Liver (tissue), 7 donors: ENCODE measurements at regions not wholly inside any gene's neighbourhood (a gene's known extent, or its start where the extent isn't known, plus 50 kb on each side); places are given as distances from the start of the nearest gene placed in this dataset.
A peak's percentile ranks its signal among the peaks of the same experiment; 100 is the strongest.

Source experiments
- DNase-seq: peaks from one replicate; pipeline ENCODE4 v3.0.0-alpha.2; 2017; ENCODE audit warnings: low spot score
- H3K27ac ChIP-seq, 2 donors: one replicate each; pipeline ENCODE4 v1.7.0; 2013; ENCODE audit warnings: inconsistent platforms in 2 of 2, low read length in 2 of 2, control low read depth in 1 of 2, low read depth in 1 of 2, mild to moderate bottlenecking in 1 of 2
- H3K27me3 ChIP-seq, 4 donors: one replicate each; pipeline versions ENCODE4 v1.6.1 to v1.7.0; 2013; ENCODE audit warnings: low read length in 3 of 4, inconsistent platforms in 1 of 4, mild to moderate bottlenecking in 1 of 4, moderate library complexity in 1 of 4; ENCODE audit not compliant: control insufficient read depth in 4 of 4, insufficient read depth in 4 of 4
- H3K36me3 ChIP-seq, 4 donors: one replicate each; pipeline versions ENCODE4 v1.6.1 to v1.7.0; 2013; ENCODE audit warnings: low read length in 3 of 4, mild to moderate bottlenecking in 3 of 4, low read depth in 1 of 4, moderate library complexity in 1 of 4; ENCODE audit not compliant: control insufficient read depth in 4 of 4, insufficient read depth in 3 of 4
- H3K4me1 ChIP-seq, 4 donors: one replicate each; pipeline versions ENCODE4 v1.6.1 to v1.7.0; 2013; ENCODE audit warnings: low read length in 3 of 4, mild to moderate bottlenecking in 3 of 4, moderate library complexity in 1 of 4; ENCODE audit not compliant: control insufficient read depth in 4 of 4, insufficient read depth in 4 of 4
- H3K4me3 ChIP-seq, 3 donors: one replicate each; pipeline versions ENCODE4 v1.6.1 to v1.7.0; 2013; ENCODE audit warnings: low read length in 3 of 3, control low read depth in 1 of 3, low read depth in 1 of 3, mild to moderate bottlenecking in 1 of 3
- H3K9ac ChIP-seq, 2 donors: one replicate each; pipeline ENCODE4 v1.7.0; 2013; ENCODE audit warnings: low read length in 2 of 2, mild to moderate bottlenecking in 2 of 2, moderate library complexity in 2 of 2, control low read depth in 1 of 2, low read depth in 1 of 2
- H3K9me3 ChIP-seq, 4 donors: one replicate each; pipeline versions ENCODE4 v1.6.1 to v1.7.0; 2013; ENCODE audit warnings: low read length in 3 of 4; ENCODE audit not compliant: control insufficient read depth in 4 of 4
- EGR1 ChIP-seq, 2 donors: IDR thresholded peaks; 2 replicates each; pipeline ENCODE4 v1.6.1; 2016 to 2018; ENCODE audit warnings: antibody characterized with exemption in 2 of 2, low read depth in 2 of 2
- HNF4G ChIP-seq: IDR thresholded peaks from 2 replicates; pipeline ENCODE4 v1.6.1; 2016; ENCODE audit warnings: antibody characterized with exemption
- JUND ChIP-seq, 2 donors: IDR thresholded peaks; 2 replicates each; pipeline ENCODE4 v1.6.1; 2016; ENCODE audit warnings: antibody characterized with exemption in 2 of 2
- RAD21 ChIP-seq, 2 donors: IDR thresholded peaks; 2 replicates each; pipeline ENCODE4 v1.6.1; 2016; ENCODE audit warnings: antibody characterized with exemption in 2 of 2, mild to moderate bottlenecking in 2 of 2
- RXRA ChIP-seq, 2 donors: IDR thresholded peaks; 2 replicates each; pipeline ENCODE4 v1.6.1; 2017 to 2018; ENCODE audit warnings: antibody characterized with exemption in 2 of 2, mild to moderate bottlenecking in 1 of 2
- SP1 ChIP-seq: IDR thresholded peaks from 2 replicates; pipeline ENCODE4 v1.6.1; 2018; ENCODE audit warnings: antibody characterized with exemption, mild to moderate bottlenecking
- TAF1 ChIP-seq: conservative IDR thresholded peaks from 2 replicates; pipeline ENCODE4 v1.6.1; 2016; ENCODE audit warnings: antibody characterized with exemption, mild to moderate bottlenecking
- YY1 ChIP-seq: IDR thresholded peaks from 2 replicates; pipeline ENCODE4 v1.6.1; 2016; ENCODE audit warnings: antibody characterized with exemption, mild to moderate bottlenecking
- WGBS: extraction: QIAGEN DNeasy Blood & Tissue Kit; methylation state at CpG from one replicate; pipeline ENCODE4 v1.1.7; 2013; 5-methylcytosine and 5-hydroxymethylcytosine counted together
- TF ChIP-seq, protein P1 (sequence below): IDR thresholded peaks from 2 replicates; pipeline ENCODE4 v1.6.1; 2016; ENCODE audit warnings: antibody characterized with exemption
- TF ChIP-seq, protein P2 (sequence below): IDR thresholded peaks from 2 replicates; pipeline ENCODE4 v1.6.1; 2016; ENCODE audit warnings: antibody characterized with exemption
- TF ChIP-seq, protein P3 (sequence below): IDR thresholded peaks from 2 replicates; pipeline ENCODE4 v1.6.1; 2016; ENCODE audit warnings: antibody characterized with exemption, mild to moderate bottlenecking
- donor health status: healthy.
- donor health status: healthy.
- donor health status: healthy.
- donor health status: healthy.

DNA sequence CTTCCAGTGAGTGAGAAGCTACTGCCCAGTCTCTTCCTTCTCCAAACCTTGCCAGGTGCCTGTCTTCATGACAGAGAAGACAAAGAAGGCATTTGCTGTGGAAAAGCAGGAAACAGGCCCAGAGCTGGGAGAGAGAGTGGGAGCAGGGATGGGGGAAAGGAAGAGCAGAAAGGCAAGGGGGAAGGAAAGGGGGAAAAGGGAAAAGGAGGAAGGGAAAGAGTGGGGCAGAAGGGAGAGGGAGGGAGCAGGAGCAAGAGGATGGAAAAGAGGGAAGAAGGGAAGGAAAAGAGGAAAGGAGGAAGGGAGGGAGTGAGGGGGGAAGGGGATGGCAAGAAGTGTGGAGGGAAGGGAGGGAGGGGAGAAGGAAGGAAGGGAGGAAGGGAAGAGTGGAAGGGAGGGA, 121.2 kb upstream of the LINGO1 start:
- TF ChIP-seq, protein P1, sequence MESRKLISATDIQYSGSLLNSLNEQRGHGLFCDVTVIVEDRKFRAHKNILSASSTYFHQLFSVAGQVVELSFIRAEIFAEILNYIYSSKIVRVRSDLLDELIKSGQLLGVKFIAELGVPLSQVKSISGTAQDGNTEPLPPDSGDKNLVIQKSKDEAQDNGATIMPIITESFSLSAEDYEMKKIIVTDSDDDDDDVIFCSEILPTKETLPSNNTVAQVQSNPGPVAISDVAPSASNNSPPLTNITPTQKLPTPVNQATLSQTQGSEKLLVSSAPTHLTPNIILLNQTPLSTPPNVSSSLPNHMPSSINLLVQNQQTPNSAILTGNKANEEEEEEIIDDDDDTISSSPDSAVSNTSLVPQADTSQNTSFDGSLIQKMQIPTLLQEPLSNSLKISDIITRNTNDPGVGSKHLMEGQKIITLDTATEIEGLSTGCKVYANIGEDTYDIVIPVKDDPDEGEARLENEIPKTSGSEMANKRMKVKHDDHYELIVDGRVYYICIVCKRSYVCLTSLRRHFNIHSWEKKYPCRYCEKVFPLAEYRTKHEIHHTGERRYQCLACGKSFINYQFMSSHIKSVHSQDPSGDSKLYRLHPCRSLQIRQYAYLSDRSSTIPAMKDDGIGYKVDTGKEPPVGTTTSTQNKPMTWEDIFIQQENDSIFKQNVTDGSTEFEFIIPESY, result no peak
- no peak for TF ChIP-seq HNF4G
- TF ChIP-seq TAF1, result no peak
- TF ChIP-seq, protein P2, sequence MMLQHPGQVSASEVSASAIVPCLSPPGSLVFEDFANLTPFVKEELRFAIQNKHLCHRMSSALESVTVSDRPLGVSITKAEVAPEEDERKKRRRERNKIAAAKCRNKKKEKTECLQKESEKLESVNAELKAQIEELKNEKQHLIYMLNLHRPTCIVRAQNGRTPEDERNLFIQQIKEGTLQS, result no peak
- TF ChIP-seq, protein P3, sequence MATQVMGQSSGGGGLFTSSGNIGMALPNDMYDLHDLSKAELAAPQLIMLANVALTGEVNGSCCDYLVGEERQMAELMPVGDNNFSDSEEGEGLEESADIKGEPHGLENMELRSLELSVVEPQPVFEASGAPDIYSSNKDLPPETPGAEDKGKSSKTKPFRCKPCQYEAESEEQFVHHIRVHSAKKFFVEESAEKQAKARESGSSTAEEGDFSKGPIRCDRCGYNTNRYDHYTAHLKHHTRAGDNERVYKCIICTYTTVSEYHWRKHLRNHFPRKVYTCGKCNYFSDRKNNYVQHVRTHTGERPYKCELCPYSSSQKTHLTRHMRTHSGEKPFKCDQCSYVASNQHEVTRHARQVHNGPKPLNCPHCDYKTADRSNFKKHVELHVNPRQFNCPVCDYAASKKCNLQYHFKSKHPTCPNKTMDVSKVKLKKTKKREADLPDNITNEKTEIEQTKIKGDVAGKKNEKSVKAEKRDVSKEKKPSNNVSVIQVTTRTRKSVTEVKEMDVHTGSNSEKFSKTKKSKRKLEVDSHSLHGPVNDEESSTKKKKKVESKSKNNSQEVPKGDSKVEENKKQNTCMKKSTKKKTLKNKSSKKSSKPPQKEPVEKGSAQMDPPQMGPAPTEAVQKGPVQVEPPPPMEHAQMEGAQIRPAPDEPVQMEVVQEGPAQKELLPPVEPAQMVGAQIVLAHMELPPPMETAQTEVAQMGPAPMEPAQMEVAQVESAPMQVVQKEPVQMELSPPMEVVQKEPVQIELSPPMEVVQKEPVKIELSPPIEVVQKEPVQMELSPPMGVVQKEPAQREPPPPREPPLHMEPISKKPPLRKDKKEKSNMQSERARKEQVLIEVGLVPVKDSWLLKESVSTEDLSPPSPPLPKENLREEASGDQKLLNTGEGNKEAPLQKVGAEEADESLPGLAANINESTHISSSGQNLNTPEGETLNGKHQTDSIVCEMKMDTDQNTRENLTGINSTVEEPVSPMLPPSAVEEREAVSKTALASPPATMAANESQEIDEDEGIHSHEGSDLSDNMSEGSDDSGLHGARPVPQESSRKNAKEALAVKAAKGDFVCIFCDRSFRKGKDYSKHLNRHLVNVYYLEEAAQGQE, result no peak
- TF ChIP-seq JUND (IDR thresholded peaks at IDR 0.05), result no peak
- Histone ChIP-seq H3K9ac (no peak overlapping the region), H3K4me3 (no peak overlapping the region), H3K36me3 (no peaks in the 10 kb centered on the region), H3K27ac (no peak overlapping the region), H3K27me3 (no peaks in the 10 kb centered on the region), H3K4me1 (no peaks in the 10 kb centered on the region), H3K9me3 (no peaks in the 10 kb centered on the region)
- no peak for DNase-seq

DNA sequence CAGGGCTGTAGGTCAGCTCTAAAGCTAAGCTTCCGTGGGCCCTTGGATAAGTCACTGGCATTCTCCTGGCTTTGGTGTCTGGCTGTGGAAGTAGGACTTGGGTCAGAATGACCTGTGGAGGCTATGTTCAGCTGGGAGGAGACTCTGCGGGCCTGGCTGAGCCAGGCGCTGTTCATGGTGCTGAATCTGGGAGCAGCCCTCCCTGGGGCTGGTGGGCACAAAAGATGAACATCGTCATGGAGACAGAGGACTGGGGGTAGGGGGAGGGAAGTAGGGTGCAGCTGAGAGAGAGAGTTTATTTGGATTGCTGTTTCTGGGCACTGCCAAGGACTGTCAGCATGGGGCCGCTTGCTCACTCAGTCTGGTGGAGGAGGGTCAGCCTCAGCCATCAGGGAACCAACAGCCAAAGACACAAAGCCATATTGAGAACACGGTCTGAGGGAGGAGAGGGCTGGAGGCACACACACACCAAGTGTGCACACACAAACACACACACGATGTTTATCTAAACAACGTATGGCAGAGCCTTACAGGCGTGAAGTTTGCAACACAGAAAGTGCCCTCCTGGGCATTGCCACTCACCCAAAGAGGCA, 120.7 kb upstream of the LINGO1 start:
- Histone ChIP-seq H3K27ac (no peak overlapping the region), H3K36me3 (no peaks in the 10 kb centered on the region), H3K9ac (no peak overlapping the region), H3K27me3 (no peaks in the 10 kb centered on the region), H3K4me3 (no peak overlapping the region), H3K4me1 (no peaks in the 10 kb centered on the region), H3K9me3 (no peaks in the 10 kb centered on the region)
- no peak for DNase-seq
- no peak for TF ChIP-seq RXRA (IDR thresholded peaks at IDR 0.05)
- TF ChIP-seq, protein P1, result no peak
- TF ChIP-seq SP1, result no peak
- TF ChIP-seq EGR1 (IDR thresholded peaks at IDR 0.05; ENCODE audit: low read depth in 2 of 2), result no peak
- TF ChIP-seq, protein P3, result peak; percentile 95
- no peak for TF ChIP-seq YY1
- TF ChIP-seq RAD21 (IDR thresholded peaks at IDR 0.05), result no peak
- 35% methylated on average over 9 of the region's 9 CpGs for WGBS
